BLaER1 treated with 17β-estradiol and CSF1 and Interleukin-3, amounts not matched to agents 10 nM and 100 nM (cell line): ENCODE measurements at regions not wholly inside any gene's neighbourhood (a gene's known extent, or its start where the extent isn't known, plus 50 kb on each side); places are given as distances from the start of the nearest gene placed in this dataset.
"Not testable (repeated sequence)": the region's sequence is repeated elsewhere in the genome, so short reads cannot be mapped to it uniquely, and the experiment has no call there.

Source experiments
- H3K27ac ChIP-seq, 11 experiments: shearing (Covaris generic); formaldehyde crosslinking; 2 replicates each; pipeline ENCODE4 v1.8.1; 2022
- H3K27me3 ChIP-seq, 11 experiments: shearing (Covaris generic); formaldehyde crosslinking; 2 replicates each; pipeline ENCODE4 v1.8.1; 2022
- H3K36me3 ChIP-seq, 11 experiments: shearing (Covaris generic); formaldehyde crosslinking; 2 replicates each; pipeline ENCODE4 v1.8.1; 2022
- H3K4me1 ChIP-seq, 10 experiments: shearing (Covaris generic); formaldehyde crosslinking; 2 replicates each; pipeline ENCODE4 v1.8.1; 2022
- H3K4me2 ChIP-seq, 11 experiments: shearing (Covaris generic); formaldehyde crosslinking; 2 replicates each; pipeline ENCODE4 v1.8.1; 2022
- H3K4me3 ChIP-seq, 10 experiments: shearing (Covaris generic); formaldehyde crosslinking; 2 replicates each; pipeline ENCODE4 v1.8.1; 2022
- H3K9ac ChIP-seq, 11 experiments: shearing (Covaris generic); formaldehyde crosslinking; 2 replicates each; pipeline ENCODE4 v1.8.1; 2022
- H3K9me3 ChIP-seq, 11 experiments: shearing (Covaris generic); formaldehyde crosslinking; replicated peaks in 1 of 11; 2 replicates each; pipeline ENCODE4 v1.8.1; 2022
- H4K20me1 ChIP-seq, 11 experiments: shearing (Covaris generic); formaldehyde crosslinking; 2 replicates each; pipeline ENCODE4 v1.8.1; 2022
- Cebpa-rat ChIP-seq, 11 experiments: shearing (Covaris generic); IDR thresholded peaks; 2 replicates each; pipeline ENCODE4 v1.8.1; 2022

DNA sequence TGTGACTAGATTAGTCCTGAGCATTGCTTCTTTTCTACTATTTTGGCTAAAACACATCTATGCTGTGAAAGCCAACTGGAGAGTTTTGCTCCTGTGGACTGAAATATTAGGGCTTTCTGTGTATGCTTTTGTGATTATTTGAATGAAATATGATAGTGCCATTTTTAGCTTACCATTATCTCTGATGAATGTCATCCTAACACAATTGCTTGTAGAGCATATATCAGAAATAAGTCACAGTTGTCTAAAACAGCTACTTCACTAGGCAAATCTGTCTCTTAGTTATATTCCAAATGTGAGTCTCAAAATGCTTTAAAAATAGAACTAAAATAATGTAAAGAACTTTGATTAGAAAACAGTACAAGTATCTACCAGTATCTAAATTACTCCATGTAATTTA is 401.4 kb upstream of the PTCHD4 start:
- Histone ChIP-seq H3K4me1 (no peaks in the 10 kb centered on the region), H3K4me2 (no peak overlapping the region), H3K27me3 (no peaks in the 10 kb centered on the region), H3K27ac (no peak overlapping the region), H3K36me3 (no peaks in the 10 kb centered on the region), H3K9me3 (no peaks in the 10 kb centered on the region), H3K4me3 (no peak overlapping the region), H4K20me1 (no peaks in the 10 kb centered on the region), H3K9ac (no peak overlapping the region)
- no peak for TF ChIP-seq Cebpa-rat (IDR thresholded peaks at IDR 0.05)

DNA sequence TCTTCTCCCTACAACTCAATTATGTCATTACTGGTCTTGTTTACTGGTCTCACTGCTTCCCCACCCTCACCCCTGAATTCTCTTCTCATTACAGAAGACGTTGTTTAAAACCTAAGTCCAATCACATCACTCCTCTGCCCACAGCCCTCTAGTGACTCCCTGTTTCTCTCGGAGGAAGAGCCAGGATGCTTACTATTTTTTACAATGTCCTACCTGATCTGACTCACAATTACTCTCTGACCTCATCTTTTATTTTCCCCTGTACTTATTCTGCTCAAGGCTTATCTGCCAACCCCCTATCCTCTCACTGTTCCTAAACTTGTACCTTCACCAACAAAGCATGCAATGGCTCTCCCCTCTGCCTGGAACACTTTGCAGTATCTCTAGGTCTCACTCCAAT is 400.4 kb upstream of the PTCHD4 start:
- Histone ChIP-seq H3K27me3 (no peaks in the 10 kb centered on the region), H3K36me3 (no peaks in the 10 kb centered on the region), H3K4me2 (no peak overlapping the region), H3K9ac (no peak overlapping the region), H3K9me3 (no peaks in the 10 kb centered on the region), H3K4me1 (no peaks in the 10 kb centered on the region), H3K27ac (no peak overlapping the region), H3K4me3 (no peak overlapping the region), H4K20me1 (no peaks in the 10 kb centered on the region)
- no peak for TF ChIP-seq Cebpa-rat (IDR thresholded peaks at IDR 0.05)

DNA sequence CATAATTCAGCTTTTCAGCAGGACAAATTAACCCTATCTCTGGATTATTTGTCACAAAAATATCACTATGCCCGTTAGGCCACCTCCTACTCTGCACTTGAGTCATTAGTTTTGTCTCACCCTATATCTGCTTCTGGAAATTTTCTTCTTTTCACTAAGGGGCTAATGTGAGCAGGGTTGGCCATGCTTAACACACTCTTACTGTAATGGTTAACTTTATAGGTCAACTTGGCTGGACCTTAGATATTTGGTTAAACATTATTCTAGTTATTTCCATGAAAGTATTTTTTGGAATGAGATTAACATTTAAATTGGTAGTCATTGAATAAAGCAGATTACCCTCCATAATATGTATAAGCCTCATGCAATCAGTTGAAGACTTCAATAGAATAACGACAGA is 394.6 kb upstream of the PTCHD4 start:
- no peak for TF ChIP-seq Cebpa-rat (IDR thresholded peaks at IDR 0.05)
- Histone ChIP-seq H3K36me3 (no peaks in the 10 kb centered on the region), H3K9ac (no peak overlapping the region), H3K4me2 (no peak overlapping the region), H3K27ac (no peak overlapping the region), H3K4me3 (no peak overlapping the region), H3K4me1 (no peaks in the 10 kb centered on the region), H3K27me3 (no peaks in the 10 kb centered on the region), H3K9me3 (no peaks in the 10 kb centered on the region), H4K20me1 (no peaks in the 10 kb centered on the region)

DNA sequence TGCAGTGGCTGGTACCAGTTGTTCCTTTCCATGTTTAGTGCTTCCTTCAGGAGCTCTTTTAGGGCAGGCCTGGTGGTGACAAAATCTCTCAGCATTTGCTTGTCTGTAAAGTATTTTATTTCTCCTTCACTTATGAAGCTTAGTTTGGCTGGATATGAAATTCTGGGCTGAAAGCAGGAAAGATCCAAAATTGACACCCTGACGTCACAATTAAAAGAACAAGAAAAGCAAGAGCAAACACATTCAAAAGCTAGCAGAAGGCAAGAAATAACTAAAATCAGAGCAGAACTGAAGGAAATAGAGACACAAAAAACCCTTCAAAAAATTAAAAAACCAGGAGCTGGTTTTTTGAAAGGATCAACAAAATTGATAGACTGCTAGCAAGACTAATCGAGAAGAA is 382.4 kb upstream of the PTCHD4 start:
- H3K9ac ChIP-seq, H3K4me3 ChIP-seq, H3K27me3 ChIP-seq, H3K36me3 ChIP-seq, H3K9me3 ChIP-seq, H4K20me1 ChIP-seq, H3K27ac ChIP-seq, H3K4me2 ChIP-seq, H3K4me1 ChIP-seq: not testable (repeated sequence)

DNA sequence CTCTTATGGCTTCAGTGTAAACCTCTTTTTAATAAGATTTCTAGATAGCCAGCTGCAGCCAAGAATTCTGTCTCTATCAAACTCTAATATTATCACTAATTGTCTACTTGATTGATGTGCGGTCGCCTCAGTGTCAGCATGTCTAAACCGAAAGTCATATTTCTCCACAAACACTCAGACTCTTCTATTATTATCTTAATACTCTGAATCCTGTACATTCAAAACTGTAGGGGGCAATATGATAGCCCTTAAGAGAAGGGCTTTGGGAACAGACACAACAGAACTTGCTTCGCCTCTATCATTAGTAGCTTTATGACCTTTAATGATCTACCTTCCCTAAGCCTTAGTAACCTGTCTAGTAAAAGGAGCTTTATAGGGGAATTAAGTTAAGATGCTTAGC is 379.7 kb upstream of the PTCHD4 start:
- no peaks in the 10 kb centered on the region for H3K4me1 ChIP-seq
- H3K4me3 ChIP-seq = no peak overlapping the region
- no peak overlapping the region for H3K27ac ChIP-seq
- no peaks in the 10 kb centered on the region for H3K36me3 ChIP-seq
- H4K20me1 ChIP-seq = no peaks in the 10 kb centered on the region
- no peak for TF ChIP-seq Cebpa-rat (IDR thresholded peaks at IDR 0.05)
- H3K9ac ChIP-seq = no peak overlapping the region
- no peak overlapping the region for H3K4me2 ChIP-seq
- no peaks in the 10 kb centered on the region for H3K9me3 ChIP-seq
- H3K27me3 ChIP-seq = no peaks in the 10 kb centered on the region

DNA sequence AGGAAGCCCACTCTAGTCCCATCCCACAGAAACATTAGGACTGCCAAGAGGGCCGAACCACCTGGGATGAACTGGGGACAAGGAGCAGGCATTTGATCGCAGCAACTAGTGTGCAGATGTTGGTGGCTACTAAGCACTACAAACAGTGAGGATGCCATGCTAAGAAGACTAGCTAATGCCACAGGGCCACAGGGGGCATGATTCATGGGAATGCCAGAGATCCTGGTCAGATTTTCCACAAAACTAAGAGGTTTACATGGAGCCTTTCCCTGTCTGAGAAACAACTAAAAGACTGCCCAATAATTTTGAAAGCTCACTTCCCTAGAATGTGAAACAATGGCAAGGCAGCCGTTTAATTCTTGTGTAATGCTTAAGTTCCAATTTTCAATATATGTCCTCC is 375.9 kb upstream of the PTCHD4 start:
- no peaks in the 10 kb centered on the region for H4K20me1 ChIP-seq
- H3K9ac ChIP-seq = no peak overlapping the region
- no peak overlapping the region for H3K4me2 ChIP-seq
- no peaks in the 10 kb centered on the region for H3K36me3 ChIP-seq
- no peak overlapping the region for H3K4me3 ChIP-seq
- no peak overlapping the region for H3K27ac ChIP-seq
- H3K27me3 ChIP-seq = no peaks in the 10 kb centered on the region
- TF ChIP-seq Cebpa-rat (IDR thresholded peaks at IDR 0.05) = no peak
- H3K4me1 ChIP-seq = no peaks in the 10 kb centered on the region
- H3K9me3 ChIP-seq = no peaks in the 10 kb centered on the region

DNA sequence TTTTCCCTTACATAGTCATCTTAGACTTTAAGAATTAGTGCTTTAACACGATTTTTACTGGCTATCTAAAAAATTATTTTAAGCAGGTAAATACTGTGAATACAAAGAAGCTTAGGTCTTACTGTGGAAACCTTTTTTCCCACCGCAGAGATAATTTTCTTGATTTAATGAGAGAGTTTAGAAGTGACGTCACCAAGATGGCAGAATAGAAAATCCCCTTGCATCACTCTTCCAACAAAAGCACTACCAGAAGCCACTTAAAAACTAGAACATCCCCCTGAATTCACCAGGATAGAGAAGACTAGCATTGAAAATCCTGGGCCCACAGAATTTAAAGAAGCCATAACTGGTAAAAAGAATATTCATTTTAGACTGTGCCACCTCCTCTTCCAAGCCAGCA is 375.4 kb upstream of the PTCHD4 start:
- no peak overlapping the region for H3K27ac ChIP-seq
- TF ChIP-seq Cebpa-rat (IDR thresholded peaks at IDR 0.05) = no peak
- no peak overlapping the region for H3K9ac ChIP-seq
- no peak overlapping the region for H3K4me3 ChIP-seq
- no peaks in the 10 kb centered on the region for H4K20me1 ChIP-seq
- no peaks in the 10 kb centered on the region for H3K27me3 ChIP-seq
- H3K36me3 ChIP-seq = no peaks in the 10 kb centered on the region
- H3K9me3 ChIP-seq = no peaks in the 10 kb centered on the region
- H3K4me2 ChIP-seq = no peak overlapping the region
- H3K4me1 ChIP-seq = no peaks in the 10 kb centered on the region

DNA sequence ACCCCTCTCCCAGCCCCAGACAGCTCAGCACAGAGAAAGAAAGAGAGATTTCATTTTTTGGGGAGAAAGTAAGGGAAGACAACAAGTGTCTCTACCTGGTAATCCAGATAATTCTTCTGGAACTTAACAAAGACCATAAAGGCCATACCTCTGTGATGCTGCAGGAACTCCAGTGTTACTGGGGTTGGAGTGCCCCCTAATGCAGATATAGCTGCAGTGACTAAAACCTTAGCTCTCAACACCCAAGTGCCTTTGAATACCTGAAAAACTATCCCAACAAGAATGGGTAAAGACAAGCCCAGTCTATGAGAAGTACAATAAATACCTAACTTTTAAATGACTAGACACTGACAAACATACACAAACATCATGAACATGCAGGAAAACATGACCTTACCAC is 365.3 kb upstream of the PTCHD4 start:
- Histone ChIP-seq H3K36me3 (no peaks in the 10 kb centered on the region), H4K20me1 (no peaks in the 10 kb centered on the region)

DNA sequence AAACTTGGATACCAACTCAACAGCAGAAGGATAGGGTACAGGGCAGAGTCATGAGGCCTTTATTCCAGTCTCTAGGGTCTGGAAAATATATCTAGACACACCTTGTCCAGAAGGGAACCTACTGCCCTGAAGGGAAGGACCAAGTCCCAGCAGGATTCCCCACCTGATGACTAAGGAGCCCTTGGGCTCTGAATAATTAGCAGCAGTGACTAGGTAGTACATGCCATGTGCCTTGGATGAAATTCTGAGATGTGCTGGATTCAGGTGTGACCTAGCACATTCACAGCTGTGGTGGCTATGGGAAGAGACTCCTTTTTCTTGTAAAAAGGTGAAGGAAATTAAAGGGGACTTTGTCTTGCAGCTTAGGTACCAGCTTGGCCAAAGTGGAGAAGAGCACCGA is 364.3 kb upstream of the PTCHD4 start:
- H3K36me3 ChIP-seq = no peaks in the 10 kb centered on the region
- no peaks in the 10 kb centered on the region for H4K20me1 ChIP-seq
- no peaks in the 10 kb centered on the region for H3K9me3 ChIP-seq
- no peak overlapping the region for H3K27ac ChIP-seq
- no peak overlapping the region for H3K4me3 ChIP-seq
- H3K4me2 ChIP-seq = no peak overlapping the region
- no peak overlapping the region for H3K9ac ChIP-seq
- H3K4me1 ChIP-seq = no peaks in the 10 kb centered on the region
- H3K27me3 ChIP-seq = no peaks in the 10 kb centered on the region
- no peak for TF ChIP-seq Cebpa-rat (IDR thresholded peaks at IDR 0.05)

More for the DNA sequence above, 365.3 kb upstream of the PTCHD4 start:
- no peaks in the 10 kb centered on the region for H3K4me1 ChIP-seq
- no peak overlapping the region for H3K27ac ChIP-seq
- no peak overlapping the region for H3K4me3 ChIP-seq
- no peaks in the 10 kb centered on the region for H3K27me3 ChIP-seq
- H3K9me3 ChIP-seq = no peaks in the 10 kb centered on the region
- no peak overlapping the region for H3K4me2 ChIP-seq
- TF ChIP-seq Cebpa-rat (IDR thresholded peaks at IDR 0.05) = no peak
- no peak overlapping the region for H3K9ac ChIP-seq

DNA sequence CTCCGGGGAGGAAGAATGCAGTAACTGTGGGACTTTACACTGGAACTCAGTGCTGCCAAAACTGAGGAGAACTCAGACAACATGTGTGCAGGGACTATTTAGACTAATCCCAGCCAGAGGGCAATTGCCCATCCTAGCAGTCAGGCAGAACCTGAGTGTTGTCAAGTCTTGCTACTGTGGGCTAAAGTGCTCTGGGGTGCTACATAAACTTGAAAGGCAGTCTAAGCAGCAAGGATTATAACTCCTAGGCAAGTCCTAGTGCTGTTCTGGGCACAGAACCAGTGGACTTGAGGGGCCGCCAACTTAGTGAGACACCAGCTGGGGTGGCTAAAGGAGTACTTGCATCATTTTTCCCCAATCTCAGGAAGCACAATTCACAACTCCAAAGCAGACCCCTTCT is 363.8 kb upstream of the PTCHD4 start:
- no peak overlapping the region for H3K27ac ChIP-seq
- no peak for TF ChIP-seq Cebpa-rat (IDR thresholded peaks at IDR 0.05)
- H3K9me3 ChIP-seq = no peaks in the 10 kb centered on the region
- H3K4me2 ChIP-seq = no peak overlapping the region
- H3K4me1 ChIP-seq = no peaks in the 10 kb centered on the region
- no peak overlapping the region for H3K4me3 ChIP-seq
- no peak overlapping the region for H3K9ac ChIP-seq
- no peaks in the 10 kb centered on the region for H4K20me1 ChIP-seq
- no peaks in the 10 kb centered on the region for H3K36me3 ChIP-seq
- no peaks in the 10 kb centered on the region for H3K27me3 ChIP-seq

DNA sequence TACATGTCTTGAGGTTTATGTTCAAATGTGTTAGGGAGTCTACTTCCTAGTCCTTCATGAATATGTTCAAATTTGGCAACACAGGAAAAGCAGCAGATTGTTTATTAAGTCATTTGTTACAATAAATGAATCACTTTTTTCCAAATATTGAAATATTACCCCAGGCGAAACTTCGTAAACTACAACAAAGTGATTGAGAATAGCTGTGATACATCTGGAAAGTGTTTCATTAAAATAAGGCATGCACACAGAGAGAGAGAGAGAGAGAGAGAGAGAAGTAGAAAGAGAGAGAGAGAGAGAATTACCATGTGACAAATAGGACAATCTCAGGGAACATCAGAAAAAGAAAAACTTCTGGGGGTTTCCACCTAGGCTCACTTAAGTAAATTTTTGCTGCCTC is 363.1 kb upstream of the PTCHD4 start:
- Histone ChIP-seq H3K4me1 (no peaks in the 10 kb centered on the region), H3K9ac (no peak overlapping the region), H3K27me3 (no peaks in the 10 kb centered on the region), H3K27ac (no peak overlapping the region), H3K36me3 (no peaks in the 10 kb centered on the region), H3K4me2 (no peak overlapping the region), H4K20me1 (no peaks in the 10 kb centered on the region), H3K4me3 (no peak overlapping the region), H3K9me3 (no peaks in the 10 kb centered on the region)
- TF ChIP-seq Cebpa-rat (IDR thresholded peaks at IDR 0.05) = no peak
